Occipital lobe (tissue), 1 donor: ENCODE measurements at regions not wholly inside any gene's neighbourhood (a gene's known extent, or its start where the extent isn't known, plus 50 kb on each side); places are given as distances from the start of the nearest gene placed in this dataset.
"Not testable (repeated sequence)": the region's sequence is repeated elsewhere in the genome, so short reads cannot be mapped to it uniquely, and the experiment has no call there.

Experiments used
- DNase-seq: peaks from one replicate; lab custom pipeline; 2025; lab: John Stamatoyannopoulos, UW

DNA sequence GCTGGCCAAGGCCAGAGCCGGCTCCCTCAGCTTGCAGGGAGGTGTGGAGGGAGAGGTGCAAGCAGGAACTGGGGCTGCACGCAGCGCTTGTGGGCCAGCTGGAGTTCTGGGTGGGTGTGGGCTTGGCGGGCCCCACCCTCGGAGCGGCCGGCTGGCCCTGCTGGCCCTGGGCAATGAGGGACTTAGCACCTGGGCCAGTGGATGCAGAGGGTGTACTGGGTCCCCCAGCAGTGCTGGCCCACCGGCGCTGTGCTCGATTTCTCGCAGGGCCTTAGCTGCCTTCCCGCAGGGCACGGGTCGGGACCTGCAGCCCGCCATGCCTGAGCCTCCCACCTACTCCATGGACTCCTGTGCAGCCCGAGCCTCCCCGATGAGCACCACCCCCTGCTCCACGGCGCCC lies 115.6 kb upstream of the MARK1 start:
- DNase-seq: not testable (repeated sequence)

DNA sequence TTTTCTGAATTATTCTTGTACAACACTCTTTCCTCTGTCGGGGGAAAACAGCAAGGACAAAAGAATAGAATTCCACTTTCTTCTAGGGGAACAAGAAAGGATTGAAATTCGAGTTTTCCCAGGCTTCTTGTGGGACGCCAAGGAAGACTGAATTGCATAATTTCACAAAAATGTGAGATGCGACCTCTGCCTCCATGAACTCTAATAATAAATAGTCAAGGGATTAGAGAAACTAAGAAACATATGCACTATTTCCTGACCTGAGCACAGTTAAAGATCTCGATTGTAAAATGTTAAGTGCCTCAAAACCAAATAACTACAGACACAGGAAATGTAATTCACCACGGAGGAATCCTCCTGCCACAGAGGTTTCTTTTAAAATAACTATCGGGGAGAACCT lies 117.3 kb upstream of the MARK1 start:
- no peak for DNase-seq

DNA sequence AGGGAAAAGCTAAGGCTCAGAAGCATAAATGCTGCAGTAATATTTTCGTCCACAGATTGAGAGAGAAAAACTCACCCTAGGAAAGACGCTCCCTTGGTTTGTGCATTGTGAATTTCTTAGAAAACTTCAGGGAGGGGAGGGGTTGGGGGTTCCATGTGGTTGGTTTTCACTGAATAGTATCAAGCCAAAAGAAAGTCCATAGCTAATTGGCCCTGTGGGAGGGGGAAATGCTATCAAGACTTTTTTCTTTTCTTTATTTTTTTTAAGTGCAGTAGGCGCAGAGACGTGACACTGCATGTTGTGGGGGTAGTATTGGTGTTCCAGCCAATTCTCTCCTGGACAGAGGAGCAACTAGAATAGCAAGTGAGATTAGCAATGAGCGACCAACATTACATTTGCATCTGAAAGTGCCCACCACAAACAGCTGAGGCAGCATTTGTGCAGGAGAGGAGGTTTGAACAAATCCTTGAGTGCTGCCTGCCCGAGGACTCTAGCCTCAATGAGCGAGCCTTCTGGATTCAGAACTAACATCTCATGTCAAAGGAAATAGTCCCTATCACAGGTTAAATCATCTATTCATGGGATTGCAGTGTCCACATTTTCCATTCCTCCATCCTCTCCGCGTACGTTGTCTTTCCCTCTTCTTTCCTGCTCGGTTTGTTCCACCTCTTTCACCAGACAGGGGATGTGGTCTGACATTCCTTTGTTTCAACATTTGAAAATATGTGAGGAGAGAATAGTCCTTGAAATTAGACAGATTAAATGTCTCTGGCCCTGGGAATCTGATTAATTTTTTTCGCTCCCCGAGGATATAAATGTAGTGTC lies 118.0 kb upstream of the MARK1 start:
- DNase-seq: no peak

DNA sequence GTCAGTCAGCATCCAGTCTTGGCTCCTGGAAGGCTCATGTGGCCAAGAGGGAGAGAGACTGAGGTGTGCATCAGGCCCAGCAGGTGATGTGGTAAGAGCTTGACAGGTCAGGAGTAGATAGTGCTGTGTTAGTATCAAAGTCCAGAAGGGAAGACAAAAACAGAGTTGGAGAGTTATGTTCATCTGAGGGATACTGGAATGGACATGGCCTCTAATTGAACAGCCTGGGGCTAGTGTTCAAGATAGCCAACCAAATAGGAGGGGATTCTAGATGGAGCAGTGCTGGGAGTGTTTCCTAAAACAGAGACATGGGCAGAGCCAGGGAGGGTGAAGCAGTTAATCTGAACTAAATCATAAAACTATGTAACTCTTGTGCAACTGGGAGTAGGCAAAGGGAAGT lies 120.7 kb upstream of the MARK1 start:
- no peak for DNase-seq

DNA sequence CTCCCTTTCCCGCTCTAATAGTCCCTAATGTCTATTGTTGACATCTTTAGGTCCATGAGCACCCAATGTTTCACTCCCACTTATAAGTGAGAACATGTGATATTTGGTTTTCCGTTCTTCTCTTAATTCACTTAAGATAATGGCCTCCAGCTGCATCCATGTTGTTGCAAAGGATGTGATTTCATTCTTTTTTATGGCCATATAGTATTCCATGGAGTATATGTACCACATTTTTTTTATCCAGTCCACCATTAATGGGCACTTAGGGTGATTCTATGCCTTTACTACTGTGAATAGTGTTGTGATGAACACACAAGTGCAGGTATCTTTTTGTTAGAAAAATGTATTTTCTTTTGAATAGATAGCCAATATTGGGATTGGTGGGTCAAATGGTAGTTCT lies 126.0 kb upstream of the RAB3GAP2 start:
- DNase-seq: no peak

DNA sequence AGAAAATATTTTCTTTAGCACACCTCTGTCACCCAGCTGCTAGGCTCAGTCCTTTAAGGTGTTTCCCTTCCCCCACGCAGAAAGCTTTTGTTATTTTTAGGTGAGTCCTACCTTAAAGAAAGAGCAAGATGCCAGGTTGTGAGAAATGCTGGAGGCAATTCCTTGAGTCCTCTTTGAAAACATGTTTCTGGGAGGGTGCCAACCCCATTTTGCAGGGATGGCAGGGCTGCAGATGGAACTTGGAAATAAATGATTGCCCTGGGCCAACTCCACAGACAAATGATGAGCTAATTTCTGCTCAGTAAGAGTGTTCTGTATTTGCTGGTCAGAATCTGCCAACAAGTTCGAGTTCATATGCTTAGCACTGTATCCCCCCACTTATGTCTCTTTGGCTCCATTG lies 119.2 kb upstream of the RAB3GAP2 start:
- DNase-seq: no peak

DNA sequence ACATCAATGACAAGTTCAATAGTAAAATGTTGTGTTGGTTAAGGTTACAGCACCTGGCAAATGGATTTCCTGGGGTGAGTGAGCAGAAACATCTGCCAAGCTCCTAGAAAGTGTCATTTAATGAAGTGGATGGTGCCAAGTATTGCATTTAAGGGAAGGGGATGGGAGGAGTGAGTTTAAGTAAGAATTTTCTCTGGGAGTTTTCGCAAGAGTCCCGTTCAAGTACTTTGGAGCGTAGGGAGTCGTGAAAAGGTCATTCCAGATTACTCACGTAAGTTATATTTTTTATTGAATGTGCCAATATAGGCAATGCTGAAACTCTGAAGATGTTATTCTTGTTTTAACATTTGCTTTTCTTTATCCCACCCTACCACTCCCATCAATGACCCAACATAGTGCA lies 117.4 kb upstream of the RAB3GAP2 start:
- DNase-seq: no peak

DNA sequence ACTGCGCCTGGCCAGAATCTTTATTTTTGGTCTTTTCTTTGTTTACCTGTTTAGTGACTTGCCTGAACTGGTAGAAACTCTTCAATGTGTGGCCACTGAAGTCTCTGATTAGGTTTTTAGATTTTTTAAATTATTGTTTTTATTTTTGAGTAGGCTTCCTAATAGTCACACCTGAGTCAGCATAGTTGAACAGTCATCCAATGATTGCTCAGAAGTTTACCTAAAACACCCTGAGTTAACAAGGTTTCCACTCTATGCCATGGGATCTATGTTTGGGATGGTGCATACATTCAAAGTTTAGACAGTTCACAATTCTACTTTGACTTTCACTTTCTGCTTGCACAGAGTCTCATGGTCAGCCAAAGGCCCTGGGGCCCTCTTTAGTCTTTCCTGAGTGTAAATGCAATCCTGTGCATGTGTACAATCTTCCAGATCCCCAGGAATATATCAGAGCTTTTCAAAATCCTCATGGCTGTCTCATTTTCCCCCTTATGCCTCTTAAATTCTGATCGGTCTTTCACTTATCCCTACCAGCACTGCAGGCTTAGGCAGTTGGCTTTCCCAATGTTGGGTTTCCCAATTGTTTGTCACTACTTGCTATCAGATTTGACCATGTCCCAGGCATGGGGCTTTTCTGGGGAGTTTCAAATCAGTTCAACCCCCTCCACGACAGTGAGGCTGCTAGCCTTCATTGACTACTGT lies 114.4 kb upstream of the RAB3GAP2 start:
- no peak for DNase-seq

DNA sequence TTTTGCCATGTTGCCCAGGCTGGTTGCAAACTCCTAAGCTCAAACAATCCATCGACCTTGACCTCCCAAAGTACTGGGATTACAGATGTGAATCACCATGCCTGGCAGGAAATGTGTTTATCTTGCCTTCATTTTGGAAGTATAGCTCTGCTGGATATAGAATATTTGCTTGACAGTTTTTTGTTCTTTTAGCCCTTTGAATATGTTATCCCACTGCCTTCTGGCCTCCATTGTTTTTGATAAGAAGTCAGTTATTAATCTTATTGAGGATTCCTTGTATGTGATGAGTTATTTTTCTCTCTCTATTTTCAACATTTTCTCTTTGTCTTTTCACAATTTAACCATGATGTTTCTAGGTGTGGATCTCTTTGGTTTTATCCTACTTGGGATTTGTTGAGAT lies 112.9 kb upstream of the RAB3GAP2 start:
- DNase-seq: no peak

DNA sequence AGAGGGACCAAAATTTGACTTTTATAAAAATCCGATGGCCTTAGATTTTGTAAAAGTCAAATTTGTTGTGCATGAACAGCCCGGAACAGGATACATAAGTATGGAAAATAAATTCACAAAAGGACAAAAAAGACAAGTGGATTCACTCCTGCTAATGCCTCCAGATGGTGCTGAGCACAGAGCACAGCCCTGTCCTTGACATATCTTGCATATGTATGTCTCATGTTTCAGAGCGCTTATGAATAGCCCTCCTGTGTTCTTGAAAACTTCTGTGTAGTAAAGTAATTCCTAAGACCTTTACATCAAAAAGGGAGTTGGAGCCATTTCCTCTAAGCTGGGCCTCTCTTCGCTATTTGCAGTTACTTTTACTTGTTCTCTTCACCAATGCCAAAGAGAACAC lies 110.7 kb upstream of the RAB3GAP2 start:
- DNase-seq: no peak

DNA sequence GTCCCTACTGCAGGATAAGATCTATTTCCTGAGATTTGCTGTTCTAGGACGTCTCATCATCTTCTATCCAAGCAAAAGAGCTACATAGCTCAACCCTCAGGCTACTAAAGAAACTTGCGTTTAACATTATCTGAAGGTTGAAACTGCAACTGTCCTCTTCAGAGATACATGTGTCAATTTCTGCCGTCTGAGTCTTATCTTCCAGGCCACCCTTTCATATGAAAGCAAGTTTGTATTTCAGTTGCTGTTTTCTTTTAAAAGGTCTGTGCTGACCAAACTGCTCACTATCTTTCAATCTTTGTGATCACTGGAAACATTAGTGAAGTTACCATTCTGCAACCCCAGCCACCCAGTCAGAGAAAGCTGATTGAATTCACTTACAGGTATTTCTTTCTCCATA lies 108.6 kb upstream of the RAB3GAP2 start:
- no peak for DNase-seq

DNA sequence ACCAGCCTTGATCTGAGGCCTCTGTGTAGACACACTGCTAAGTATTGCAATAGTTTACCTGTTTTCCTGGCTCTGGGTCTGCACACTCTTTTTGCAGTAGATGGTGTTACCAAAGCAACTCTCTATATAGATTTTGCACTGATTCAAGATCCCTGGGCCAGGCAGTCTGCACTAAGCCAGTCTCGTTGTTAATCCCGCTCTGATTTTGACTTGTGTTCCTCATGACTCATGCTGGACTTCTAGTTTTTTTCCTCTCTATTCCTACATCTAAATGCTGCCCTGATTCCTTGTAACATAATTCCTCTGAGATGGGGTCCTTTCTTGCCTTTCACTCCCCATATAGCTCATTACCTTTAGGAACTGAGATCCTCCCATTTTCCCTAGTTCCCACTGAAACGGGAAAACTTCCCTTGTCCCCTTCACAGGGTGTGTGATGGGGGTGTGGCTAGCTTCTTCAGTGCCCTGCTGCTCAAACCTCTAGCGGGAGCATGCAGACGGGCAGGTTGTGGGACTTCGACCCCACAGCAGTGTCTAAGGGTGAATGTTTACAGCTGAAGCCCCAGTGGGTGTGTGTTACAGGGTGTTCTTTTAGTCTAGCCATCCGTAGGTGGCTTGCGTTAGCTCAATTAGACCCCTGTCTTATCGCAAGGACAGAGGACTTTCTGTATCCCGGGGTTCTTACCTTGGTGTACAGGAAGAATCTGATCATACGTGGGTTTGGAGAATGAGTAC lies 106.5 kb upstream of the RAB3GAP2 start:
- DNase-seq: no peak

DNA sequence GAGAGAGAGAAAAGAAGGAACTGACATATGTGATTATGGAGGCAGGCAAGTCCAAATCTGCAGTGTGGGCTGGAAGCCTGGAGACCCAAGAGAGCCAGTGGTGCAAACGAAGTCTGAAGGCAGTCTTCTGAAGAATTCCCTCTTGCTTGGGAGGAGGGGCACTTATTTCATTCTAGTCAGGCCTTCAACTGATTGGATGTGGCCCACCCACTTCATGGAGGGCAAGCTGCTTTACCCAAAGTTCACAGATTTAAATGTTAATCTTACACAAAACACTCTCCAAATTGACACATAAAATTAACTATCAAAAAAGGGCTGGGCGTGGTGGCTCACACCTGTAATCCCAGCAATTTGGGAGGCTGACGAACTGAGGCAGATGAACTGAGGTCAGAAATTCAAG lies 103.5 kb upstream of the RAB3GAP2 start:
- DNase-seq: no peak

DNA sequence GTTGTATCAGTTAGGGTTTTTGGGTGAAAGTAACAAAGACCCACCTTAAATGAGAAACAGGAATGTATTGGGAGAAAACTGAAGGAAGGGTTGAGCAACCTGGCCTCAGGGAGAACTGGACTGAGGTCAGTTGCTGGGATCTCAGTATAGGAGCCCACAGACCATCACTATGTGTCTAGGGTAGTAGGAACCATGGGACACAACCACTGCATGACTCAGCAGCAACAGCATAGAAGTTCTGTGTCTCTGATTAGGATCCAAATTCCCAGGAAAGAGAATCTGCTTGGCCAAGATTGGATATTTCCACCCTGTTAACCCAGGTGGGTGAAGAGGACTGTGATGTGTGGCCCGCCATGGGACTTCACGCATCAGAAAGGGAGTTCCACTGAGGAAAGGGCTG lies 102.2 kb upstream of the RAB3GAP2 start:
- DNase-seq: no peak

DNA sequence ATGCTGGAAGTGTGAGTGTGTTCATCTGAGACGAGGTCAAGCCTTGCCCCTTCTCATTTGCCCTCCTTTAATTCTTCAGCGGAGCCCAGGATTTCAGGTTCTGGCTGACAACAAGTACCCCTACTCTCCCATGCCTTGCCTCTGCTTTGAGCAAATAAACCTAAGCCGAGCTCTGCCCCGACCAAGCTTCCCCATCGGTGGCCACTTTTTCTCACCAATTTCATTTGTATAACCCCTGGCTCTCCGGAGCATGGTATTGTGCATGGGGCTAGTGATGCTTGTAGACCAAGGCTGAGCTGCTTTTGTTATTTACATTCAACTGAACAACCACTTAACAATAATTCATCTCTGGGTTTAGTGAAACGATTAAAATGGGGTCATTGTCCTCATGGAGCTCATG lies 100.2 kb upstream of the RAB3GAP2 start:
- no peak for DNase-seq

DNA sequence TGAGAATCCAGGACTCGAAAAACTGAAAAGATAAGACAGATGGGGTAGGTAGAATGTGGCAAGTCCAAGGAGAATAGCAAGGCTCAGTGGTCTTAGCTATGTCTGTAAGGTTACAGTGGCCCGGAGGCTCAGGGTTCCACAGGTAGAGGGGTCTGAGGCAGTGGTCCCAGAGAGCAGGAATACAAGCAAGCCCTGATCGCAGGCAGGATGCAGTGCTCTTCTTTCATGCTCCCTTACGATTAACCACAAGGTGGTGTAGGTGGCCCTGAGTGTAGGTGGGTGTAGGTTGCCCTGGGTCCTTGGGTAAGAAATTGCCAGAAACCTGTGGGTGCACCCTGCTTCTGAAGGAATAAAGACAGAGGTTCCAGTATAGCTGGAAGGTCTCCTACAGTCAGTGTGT lies 99.1 kb upstream of the RAB3GAP2 start:
- no peak for DNase-seq

DNA sequence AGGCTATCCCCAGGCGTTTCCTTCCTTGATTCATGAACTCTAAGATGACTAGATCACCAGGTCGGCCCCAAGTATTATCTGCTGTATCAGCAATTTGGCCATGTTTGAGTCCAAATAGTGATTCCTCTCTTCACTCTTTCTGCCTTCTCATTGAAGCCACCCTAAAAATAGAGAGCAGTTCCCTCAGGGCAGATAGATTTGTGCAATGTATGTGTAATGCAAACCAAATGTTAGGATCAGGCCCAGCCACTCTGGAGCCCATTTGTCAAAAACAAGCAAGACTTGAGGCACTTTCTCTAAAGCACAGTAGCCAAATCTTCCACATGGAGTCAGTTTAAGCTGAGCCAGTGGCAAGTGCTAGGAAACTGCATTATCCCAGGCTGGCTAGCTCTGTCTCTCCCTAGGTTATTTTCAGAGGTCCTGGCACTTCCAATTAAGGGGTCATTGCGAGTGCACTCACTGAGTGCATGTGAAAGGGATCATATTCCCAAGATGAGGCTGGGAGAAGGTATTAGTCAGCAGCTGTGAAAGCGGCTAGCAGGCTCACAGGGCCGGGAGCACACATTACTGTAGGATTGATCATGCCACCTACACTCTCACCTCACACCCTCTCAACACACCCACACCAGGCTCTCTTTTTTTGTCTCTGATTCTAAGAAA lies 97.9 kb upstream of the RAB3GAP2 start:
- DNase-seq: peak; percentile 4

DNA sequence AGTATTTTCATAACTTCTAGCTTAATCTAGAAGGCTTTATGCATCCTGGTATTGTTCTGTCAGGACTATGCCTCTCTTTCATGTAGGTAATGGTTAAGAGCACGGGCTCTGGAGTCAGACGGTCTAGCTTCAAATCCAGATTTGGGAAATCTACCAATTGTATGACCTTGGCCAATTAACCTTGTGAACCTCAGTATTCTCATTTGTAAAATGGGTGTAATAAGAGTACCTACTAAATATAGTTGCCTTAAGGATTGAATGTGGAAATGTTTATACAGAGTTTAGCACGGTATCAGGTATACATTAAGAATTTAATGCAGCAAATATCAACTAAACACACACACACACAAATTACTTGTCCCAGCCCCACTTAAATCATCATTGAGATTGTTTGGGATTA lies 97.3 kb upstream of the RAB3GAP2 start:
- no peak for DNase-seq

DNA sequence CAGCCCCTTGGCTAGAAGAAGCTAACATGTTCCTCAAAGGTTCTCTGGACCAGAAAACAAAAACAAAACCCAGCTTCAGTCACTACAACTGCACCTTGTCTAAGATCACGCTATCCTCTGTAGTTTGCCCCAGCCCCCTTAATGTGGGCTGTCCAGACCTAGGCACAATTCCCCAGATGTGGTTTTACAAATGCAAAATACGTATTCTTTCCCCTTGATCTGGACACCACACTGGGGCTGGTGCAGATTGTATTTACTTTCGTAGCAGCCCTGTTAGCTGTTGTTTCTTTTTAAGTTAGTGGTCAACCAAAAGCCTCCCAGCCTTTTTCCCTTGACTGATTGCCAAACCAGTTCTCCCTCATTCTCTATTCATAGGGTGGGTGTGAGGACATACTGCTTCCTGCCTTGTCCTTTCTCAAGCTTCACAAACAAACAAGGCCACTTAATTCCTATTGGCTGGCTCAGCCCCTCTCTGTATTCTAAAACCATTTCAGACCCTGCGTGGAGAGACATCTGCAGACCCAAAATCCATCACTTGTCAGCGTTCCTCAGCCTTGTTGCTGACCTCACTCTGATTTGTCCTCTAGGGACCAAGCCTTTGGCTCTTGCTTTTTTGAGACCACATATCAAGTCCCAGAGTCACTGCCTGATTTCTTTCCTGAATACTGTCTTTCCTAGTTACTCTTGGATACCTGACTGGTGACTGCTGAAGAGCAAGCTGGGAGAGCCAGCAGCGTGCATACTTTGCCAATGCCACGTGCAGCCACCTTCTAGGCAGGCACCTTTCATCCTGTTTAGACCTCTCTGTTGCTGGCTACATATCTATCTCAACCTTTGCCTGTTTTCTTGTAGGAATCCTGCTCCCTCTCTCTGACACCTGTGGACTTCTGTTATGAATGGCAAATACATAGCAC lies 96.4 kb upstream of the RAB3GAP2 start:
- no peak for DNase-seq

DNA sequence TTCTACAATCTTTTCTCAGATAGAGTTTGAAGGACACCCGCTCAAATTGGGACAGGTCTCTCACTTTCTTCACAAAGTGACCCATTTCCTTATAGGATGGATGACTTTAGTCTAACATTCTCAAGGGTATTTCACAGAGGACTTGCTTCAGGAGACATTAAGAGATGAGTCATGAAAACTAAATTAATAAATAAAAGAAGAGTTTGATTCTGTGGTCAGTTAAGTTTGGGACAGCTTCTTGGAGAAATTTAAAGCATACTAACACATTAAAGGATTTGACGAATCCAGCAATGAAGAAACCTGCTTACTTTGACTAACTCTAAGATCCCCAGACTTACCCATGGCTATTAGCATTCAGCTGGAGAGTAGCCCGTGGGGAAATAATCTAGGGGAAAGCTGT lies 95.6 kb upstream of the RAB3GAP2 start:
- no peak for DNase-seq

DNA sequence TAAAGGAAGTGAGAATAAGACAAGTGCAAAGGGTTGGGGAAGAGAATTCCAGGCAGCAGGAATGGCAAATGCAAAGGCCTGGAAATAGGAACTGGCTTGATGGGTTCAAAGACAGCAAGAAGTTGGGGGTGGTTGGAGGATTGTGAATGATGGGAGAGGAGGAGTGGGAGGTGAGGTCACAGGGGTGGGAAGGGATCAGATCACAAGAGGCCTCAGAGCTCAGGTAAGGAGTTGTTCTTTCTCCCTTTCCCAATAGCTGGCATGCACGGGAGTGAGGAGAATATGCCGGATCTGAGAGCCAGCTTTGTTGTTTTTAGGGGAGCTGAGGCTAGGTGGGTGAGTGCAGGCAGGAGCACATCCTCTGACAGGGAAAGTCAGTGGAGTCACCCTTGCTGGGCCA lies 94.0 kb upstream of the RAB3GAP2 start:
- DNase-seq: no peak
